ENCODE measurements at regions not wholly inside any gene's neighbourhood (a gene's known extent, or its start where the extent isn't known, plus 50 kb on each side); places are given as distances from the start of the nearest gene placed in this dataset.

DNA sequence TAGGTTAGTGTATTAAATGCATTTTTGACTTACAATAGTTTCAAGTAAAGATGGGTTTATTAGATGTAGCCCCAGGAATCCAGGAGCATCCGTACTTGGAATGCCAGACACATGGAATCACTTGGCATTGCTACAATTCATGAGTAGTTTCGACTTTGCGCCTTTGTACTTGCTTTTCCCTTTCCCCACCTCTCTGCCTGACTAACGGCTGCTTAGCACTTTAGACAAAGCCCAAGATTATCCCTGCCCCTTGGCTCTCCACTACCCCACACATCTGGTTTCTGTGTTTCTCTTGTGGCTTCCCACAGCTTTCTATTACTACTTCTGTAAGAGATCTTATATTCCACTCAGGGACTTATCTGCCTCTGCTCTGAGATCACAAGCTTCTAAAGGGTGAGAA is 397.7 kb upstream of the POU3F1 start:
- Histone ChIP-seq H3K27ac (ENCODE audit: low read depth, low read length, poor library complexity, severe bottlenecking) (no peak overlapping the region), H3K4me3 (ENCODE audit: low read depth, low read length, poor library complexity, severe bottlenecking) (no peak overlapping the region), H4K20me1 (ENCODE audit: insufficient read depth, low read length) (no peaks in the 10 kb centered on the region), H3K9me3 (ENCODE audit: low read length) (peaks cover 12% of the 10 kb centered on the region; the same call in 1 of the 2 replicates), H3K4me1 (ENCODE audit: insufficient read depth, low read length, poor library complexity, severe bottlenecking) (no peaks in the 10 kb centered on the region), H3K79me2 (ENCODE audit: insufficient read depth, low read depth, low read length) (no peaks in the 10 kb centered on the region), H3K36me3 (ENCODE audit: insufficient read depth, low read length) (no peaks in the 10 kb centered on the region), H3K4me2 (ENCODE audit: low read length) (no peak overlapping the region), H3K9me2 (ENCODE audit: insufficient read depth, low read length) (no peaks in the 10 kb centered on the region), H2AFZ (ENCODE audit: low read length) (no peak overlapping the region)
- BruUV-seq (replicated peaks): no TSS peak
- POLR2A ChIA-PET: no interaction called here
- no peak for DNase-seq (ENCODE audit: low spot score)
- CTCF ChIA-PET (ENCODE audit: unreplicated experiment): interaction anchor here (0.5 kb wide), 1 partner anchor 1770 kb away, joined by 4 read pairs; no protein-coding TSS in a partner anchor
- intact Hi-C loops (cut with micrococcal nuclease; ENCODE audit: unreplicated experiment): no loop called here
- no peak for TF ChIP-seq CTCF (conservative IDR thresholded peaks at IDR 0.05; ENCODE audit: low read length)
- TF ChIP-seq EZH2phosphoT487 (IDR thresholded peaks at IDR 0.05; ENCODE audit: borderline replicate concordance, low read depth, low read length): no peak

DNA sequence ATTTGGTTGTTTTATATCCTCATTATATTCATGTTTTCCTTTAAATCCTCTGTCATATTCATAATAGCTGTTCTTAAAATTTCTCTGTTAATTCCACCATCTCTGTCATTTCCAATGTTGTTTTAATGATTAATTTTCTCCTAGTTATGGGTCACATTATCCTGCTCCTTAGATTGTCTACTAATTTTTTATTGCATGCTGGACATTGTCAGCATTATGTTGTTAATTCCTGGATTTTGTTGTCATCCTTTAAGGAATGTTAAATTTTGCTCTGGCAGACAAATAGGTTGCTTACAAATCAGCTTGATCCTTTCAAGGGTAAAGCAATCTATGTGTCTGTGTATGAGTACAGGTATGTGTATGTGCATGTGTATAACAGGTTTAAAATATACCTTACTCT is 393.8 kb upstream of the POU3F1 start:
- DNase-seq (ENCODE audit: low spot score): no peak
- ChIA-PET CTCF (ENCODE audit: unreplicated experiment) (no interaction called here), POLR2A (no interaction called here)
- Histone ChIP-seq H3K36me3 (ENCODE audit: insufficient read depth, low read length) (no peaks in the 10 kb centered on the region), H3K4me3 (ENCODE audit: low read depth, low read length, poor library complexity, severe bottlenecking) (no peak overlapping the region), H3K9me3 (ENCODE audit: low read length) (peaks cover 12% of the 10 kb centered on the region; the same call in 1 of the 2 replicates), H3K79me2 (ENCODE audit: insufficient read depth, low read depth, low read length) (no peaks in the 10 kb centered on the region), H4K20me1 (ENCODE audit: insufficient read depth, low read length) (no peaks in the 10 kb centered on the region), H3K4me1 (ENCODE audit: insufficient read depth, low read length, poor library complexity, severe bottlenecking) (peaks cover 18% of the 10 kb centered on the region), H3K9me2 (ENCODE audit: insufficient read depth, low read length) (no peaks in the 10 kb centered on the region), H3K27ac (ENCODE audit: low read depth, low read length, poor library complexity, severe bottlenecking) (no peak overlapping the region), H2AFZ (ENCODE audit: low read length) (no peak overlapping the region), H3K4me2 (ENCODE audit: low read length) (no peak overlapping the region)
- no peak for TF ChIP-seq EZH2phosphoT487 (IDR thresholded peaks at IDR 0.05; ENCODE audit: borderline replicate concordance, low read depth, low read length)
- TF ChIP-seq CTCF (conservative IDR thresholded peaks at IDR 0.05; ENCODE audit: low read length): no peak
- BruUV-seq (replicated peaks): no TSS peak
- intact Hi-C loops (cut with micrococcal nuclease; ENCODE audit: unreplicated experiment): no loop called here

GRCh38 chr1:38436749-38437148 is 390.2 kb upstream of the POU3F1 start:
- BruUV-seq (replicated peaks): no TSS peak
- H3K36me3 ChIP-seq (ENCODE audit: insufficient read depth, low read length): no peaks in the 10 kb centered on the region
- ChIA-PET CTCF (ENCODE audit: unreplicated experiment) (no interaction called here), POLR2A (no interaction called here)
- no peaks in the 10 kb centered on the region for H3K9me2 ChIP-seq (ENCODE audit: insufficient read depth, low read length)
- peak; percentile 84 for DNase-seq (ENCODE audit: low spot score)
- H2AFZ ChIP-seq (ENCODE audit: low read length): peak overlapping the region; percentile 6; the same call in 1 of the 2 replicates
- H4K20me1 ChIP-seq (ENCODE audit: insufficient read depth, low read length): no peaks in the 10 kb centered on the region
- peaks cover 18% of the 10 kb centered on the region for H3K4me1 ChIP-seq (ENCODE audit: insufficient read depth, low read length, poor library complexity, severe bottlenecking)
- intact Hi-C loops (cut with micrococcal nuclease; ENCODE audit: unreplicated experiment): no loop called here
- TF ChIP-seq EZH2phosphoT487 (IDR thresholded peaks at IDR 0.05; ENCODE audit: borderline replicate concordance, low read depth, low read length) (no peak), CTCF (conservative IDR thresholded peaks at IDR 0.05; ENCODE audit: low read length) (no peak)
- peak overlapping the region; percentile 47 for H3K27ac ChIP-seq (ENCODE audit: low read depth, low read length, poor library complexity, severe bottlenecking)
- H3K4me3 ChIP-seq (ENCODE audit: low read depth, low read length, poor library complexity, severe bottlenecking): no peak overlapping the region
- no peaks in the 10 kb centered on the region for H3K79me2 ChIP-seq (ENCODE audit: insufficient read depth, low read depth, low read length)
- H3K4me2 ChIP-seq (ENCODE audit: low read length): peak overlapping the region; percentile 60
- H3K9me3 ChIP-seq (ENCODE audit: low read length): peaks cover 12% of the 10 kb centered on the region; the same call in 1 of the 2 replicates
